Body of pancreas (tissue), 4 donors: ENCODE measurements at regions not wholly inside any gene's neighbourhood (a gene's known extent, or its start where the extent isn't known, plus 50 kb on each side); places are given as distances from the start of the nearest gene placed in this dataset.

Experiments used
- CTCF ChIP-seq, 7 experiments: fragments of 450-650 bp in 4 of 7; fragments of 200-600 bp in 3 of 7; sonication (generic) in 3 of 7; IDR thresholded peaks; one replicate each; pipeline ENCODE4 v1.5.1; 2016 to 2019; ENCODE audit warnings: antibody characterized with exemption in 7 of 7
- POLR2A ChIP-seq, 3 donors: fragments of 450-650 bp; IDR thresholded peaks; one replicate each; pipeline ENCODE4 v1.6.1; 2016; ENCODE audit warnings: antibody characterized with exemption in 3 of 3, mild to moderate bottlenecking in 2 of 3

DNA sequence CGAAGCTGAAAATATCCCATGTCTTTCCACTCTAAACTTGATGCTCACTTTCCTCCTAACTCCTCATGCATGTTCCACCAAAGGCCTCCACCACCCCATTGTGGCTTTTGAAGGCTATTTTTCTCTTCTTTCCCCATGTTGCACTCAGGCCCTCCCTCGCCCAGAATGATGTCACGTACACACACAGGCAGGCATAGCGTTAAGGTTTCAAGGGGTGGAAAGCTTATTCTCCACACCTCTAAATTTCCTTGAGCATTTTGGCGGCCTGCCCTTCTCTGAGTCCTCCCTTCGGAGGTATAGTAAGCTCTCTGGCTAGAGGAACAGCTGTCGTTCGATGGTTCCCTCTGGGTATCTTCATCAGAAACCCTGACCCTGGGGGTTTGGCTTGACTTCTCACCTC is 673.5 kb downstream of the ACTL7B start:
- TF ChIP-seq CTCF (IDR thresholded peaks at IDR 0.05) (no peak), POLR2A (IDR thresholded peaks at IDR 0.05) (no peak)
